KMS-11 (cell line): ENCODE measurements at regions not wholly inside any gene's neighbourhood (a gene's known extent, or its start where the extent isn't known, plus 50 kb on each side); places are given as distances from the start of the nearest gene placed in this dataset.
"Not testable (repeated sequence)": the region's sequence is repeated elsewhere in the genome, so short reads cannot be mapped to it uniquely, and the experiment has no call there.

Source experiments
- H2AFZ ChIP-seq: fragments of 200-600 bp; sonication (generic); 2 replicates; pipeline ENCODE4 v1.6.1; 2016; ENCODE audit warnings: antibody characterized with exemption, mixed run types, low read depth
- H3K27ac ChIP-seq: fragments of 200-600 bp; sonication (generic); 2 replicates; pipeline ENCODE4 v1.6.1; 2016; ENCODE audit warnings: mild to moderate bottlenecking, mixed run types
- H3K27me3 ChIP-seq: fragments of 200-600 bp; sonication (generic); 2 replicates; pipeline ENCODE4 v1.6.1; 2017; ENCODE audit warnings: mild to moderate bottlenecking, low read depth, mixed run types, moderate library complexity; ENCODE audit not compliant: insufficient read depth
- H3K36me3 ChIP-seq: fragments of 200-600 bp; sonication (generic); 2 replicates; pipeline ENCODE4 v1.6.1; 2017; ENCODE audit warnings: mild to moderate bottlenecking, mixed run types; ENCODE audit not compliant: insufficient read depth
- H3K4me1 ChIP-seq: fragments of 200-600 bp; sonication (generic); 2 replicates; pipeline ENCODE4 v1.6.1; 2016; ENCODE audit warnings: mild to moderate bottlenecking, low read depth, mixed run types; ENCODE audit not compliant: poor library complexity, severe bottlenecking
- H3K4me2 ChIP-seq: fragments of 200-600 bp; sonication (generic); 2 replicates; pipeline ENCODE4 v1.7.0; 2016; ENCODE audit warnings: mild to moderate bottlenecking, mixed run types
- H3K4me3 ChIP-seq: fragments of 200-600 bp; sonication (generic); IDR thresholded peaks from 2 replicates; pipeline ENCODE4 v1.6.1; 2017; ENCODE audit warnings: low read depth, low read length, mixed read lengths; ENCODE audit not compliant: insufficient read depth
- H3K79me2 ChIP-seq: fragments of 200-600 bp; sonication (generic); 2 replicates; pipeline ENCODE4 v1.6.1; 2016; ENCODE audit warnings: low read depth, mixed run types; ENCODE audit not compliant: insufficient read depth
- H3K9ac ChIP-seq: fragments of 200-600 bp; sonication (generic); 2 replicates; pipeline ENCODE4 v1.6.1; 2016; ENCODE audit warnings: mild to moderate bottlenecking, mixed run types
- H4K20me1 ChIP-seq: fragments of 200-600 bp; sonication (generic); 2 replicates; pipeline ENCODE4 v1.6.1; 2016; ENCODE audit warnings: mild to moderate bottlenecking, mixed run types; ENCODE audit not compliant: insufficient read depth
- TF ChIP-seq, protein P1 (sequence below): fragments of 200-600 bp; sonication (generic); conservative IDR thresholded peaks from 2 replicates; pipeline ENCODE4 v1.6.1; 2017; ENCODE audit warnings: low read depth, mild to moderate bottlenecking, antibody characterized with exemption, low read length, moderate library complexity, mixed read lengths

DNA sequence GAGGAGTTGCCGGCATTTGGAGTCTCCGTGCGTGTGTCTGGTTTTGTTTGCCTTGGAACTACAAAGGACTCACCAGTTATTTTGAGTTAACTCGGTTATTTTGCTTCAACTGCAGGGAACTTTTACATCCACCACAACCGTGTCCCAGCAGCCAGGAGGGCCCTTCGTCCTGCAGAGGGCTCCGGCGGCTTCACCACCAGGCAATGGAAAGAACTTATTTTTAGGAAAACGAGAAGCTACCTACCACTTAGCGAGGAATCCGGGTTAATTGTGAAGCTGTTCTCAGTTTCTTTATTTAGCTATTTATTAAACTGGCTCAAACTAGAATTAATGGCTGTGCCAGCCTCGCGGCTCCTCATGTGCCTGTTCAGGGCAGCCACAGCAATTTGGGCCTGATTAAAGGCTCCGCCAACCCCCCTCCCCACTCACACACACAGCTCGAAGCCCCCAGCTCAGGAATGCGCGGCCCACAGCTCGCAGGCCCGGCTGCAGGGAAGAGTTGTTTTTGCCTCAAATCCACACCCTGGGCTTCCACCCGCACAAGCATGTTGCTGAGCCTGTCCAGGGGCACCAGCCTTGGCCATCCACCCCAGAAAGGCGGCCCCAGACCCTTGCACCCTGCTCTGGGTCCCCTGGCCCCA lies 55.9 kb upstream of the FGF3 start:
- TF ChIP-seq, protein P1, sequence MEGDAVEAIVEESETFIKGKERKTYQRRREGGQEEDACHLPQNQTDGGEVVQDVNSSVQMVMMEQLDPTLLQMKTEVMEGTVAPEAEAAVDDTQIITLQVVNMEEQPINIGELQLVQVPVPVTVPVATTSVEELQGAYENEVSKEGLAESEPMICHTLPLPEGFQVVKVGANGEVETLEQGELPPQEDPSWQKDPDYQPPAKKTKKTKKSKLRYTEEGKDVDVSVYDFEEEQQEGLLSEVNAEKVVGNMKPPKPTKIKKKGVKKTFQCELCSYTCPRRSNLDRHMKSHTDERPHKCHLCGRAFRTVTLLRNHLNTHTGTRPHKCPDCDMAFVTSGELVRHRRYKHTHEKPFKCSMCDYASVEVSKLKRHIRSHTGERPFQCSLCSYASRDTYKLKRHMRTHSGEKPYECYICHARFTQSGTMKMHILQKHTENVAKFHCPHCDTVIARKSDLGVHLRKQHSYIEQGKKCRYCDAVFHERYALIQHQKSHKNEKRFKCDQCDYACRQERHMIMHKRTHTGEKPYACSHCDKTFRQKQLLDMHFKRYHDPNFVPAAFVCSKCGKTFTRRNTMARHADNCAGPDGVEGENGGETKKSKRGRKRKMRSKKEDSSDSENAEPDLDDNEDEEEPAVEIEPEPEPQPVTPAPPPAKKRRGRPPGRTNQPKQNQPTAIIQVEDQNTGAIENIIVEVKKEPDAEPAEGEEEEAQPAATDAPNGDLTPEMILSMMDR: no peak
- H3K4me1 ChIP-seq: no peaks in the 10 kb centered on the region
- H3K27ac ChIP-seq: no peak overlapping the region
- no peak overlapping the region for H3K4me3 ChIP-seq
- no peak overlapping the region for H3K4me2 ChIP-seq
- H3K79me2 ChIP-seq: no peaks in the 10 kb centered on the region
- H3K9ac ChIP-seq: no peak overlapping the region
- H3K36me3 ChIP-seq: no peaks in the 10 kb centered on the region
- no peak overlapping the region for H2AFZ ChIP-seq
- H3K27me3 ChIP-seq: peaks cover 29% of the 10 kb centered on the region
- H4K20me1 ChIP-seq: no peaks in the 10 kb centered on the region

DNA sequence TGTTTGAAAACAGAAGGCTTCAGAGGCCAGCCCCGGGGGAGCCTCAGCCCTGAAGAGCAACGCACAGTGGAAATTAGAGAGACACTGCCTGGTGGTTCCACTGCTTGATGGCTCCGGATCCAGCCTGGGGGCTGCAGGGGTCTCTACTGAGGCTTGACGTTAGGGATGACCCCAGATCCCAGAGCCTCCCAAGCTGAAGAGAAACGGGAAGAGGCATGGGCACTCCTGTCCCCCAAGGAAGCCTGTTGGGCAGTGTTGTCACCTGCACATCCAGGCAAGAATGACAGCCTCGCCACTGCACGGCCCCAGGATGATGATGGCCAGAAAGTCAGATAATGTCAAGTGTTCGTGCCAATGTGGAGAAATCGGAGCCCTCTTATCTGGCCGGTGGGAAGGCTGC lies 56.8 kb upstream of the FGF3 start:
- H3K27me3 ChIP-seq: peaks cover 29% of the 10 kb centered on the region
- H3K4me2 ChIP-seq: no peak overlapping the region
- TF ChIP-seq, protein P1: no peak
- no peaks in the 10 kb centered on the region for H3K4me1 ChIP-seq
- no peaks in the 10 kb centered on the region for H3K36me3 ChIP-seq
- no peak overlapping the region for H3K27ac ChIP-seq
- no peaks in the 10 kb centered on the region for H3K79me2 ChIP-seq
- no peaks in the 10 kb centered on the region for H4K20me1 ChIP-seq
- no peak overlapping the region for H2AFZ ChIP-seq
- no peak overlapping the region for H3K4me3 ChIP-seq
- H3K9ac ChIP-seq: no peak overlapping the region

DNA sequence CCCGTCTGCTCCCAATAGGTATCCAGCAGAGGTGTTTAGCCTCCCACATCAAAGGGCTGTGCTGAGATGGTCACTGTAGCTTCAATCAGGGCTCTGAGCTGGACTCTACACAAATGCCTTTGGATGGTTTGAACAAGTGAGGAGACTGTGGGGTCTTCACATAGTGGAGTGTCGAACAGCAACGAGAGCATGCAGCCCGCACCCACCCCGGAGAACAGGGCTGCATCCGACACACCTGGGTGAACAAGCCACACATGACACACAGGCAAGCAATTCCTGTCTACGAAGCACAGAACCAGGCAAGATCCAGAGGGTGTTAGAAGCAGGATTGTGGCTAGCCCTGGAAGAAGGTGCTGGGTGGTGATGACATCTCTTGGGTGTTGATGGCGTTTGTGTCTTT lies 58.0 kb upstream of the FGF3 start:
- no peaks in the 10 kb centered on the region for H3K36me3 ChIP-seq
- H3K27ac ChIP-seq: no peak overlapping the region
- H3K4me3 ChIP-seq: no peak overlapping the region
- no peaks in the 10 kb centered on the region for H3K79me2 ChIP-seq
- H3K4me2 ChIP-seq: no peak overlapping the region
- TF ChIP-seq, protein P1: no peak
- H4K20me1 ChIP-seq: no peaks in the 10 kb centered on the region
- H3K4me1 ChIP-seq: no peaks in the 10 kb centered on the region
- H3K27me3 ChIP-seq: peaks cover 29% of the 10 kb centered on the region
- H2AFZ ChIP-seq: no peak overlapping the region
- H3K9ac ChIP-seq: no peak overlapping the region

DNA sequence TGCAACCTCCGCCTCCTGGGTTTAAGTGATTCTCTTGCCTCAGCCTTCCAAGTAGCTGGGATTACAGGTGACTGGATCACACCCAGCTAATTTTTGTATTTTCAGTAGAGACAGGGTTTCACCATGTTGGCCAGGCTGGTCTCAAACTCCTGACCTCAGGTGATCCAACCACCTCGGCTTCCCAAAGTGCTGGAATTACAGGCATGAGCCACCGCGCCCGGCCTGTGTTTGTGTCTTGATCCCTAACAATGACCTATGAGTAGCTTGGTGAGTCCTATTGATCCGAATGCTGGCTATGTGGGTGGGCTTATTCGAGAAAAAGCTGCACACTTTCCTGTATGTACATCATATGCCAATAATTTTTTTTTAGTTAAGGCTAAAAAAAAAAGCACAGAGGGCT lies 58.5 kb upstream of the FGF3 start:
- not testable (repeated sequence) for H3K36me3 ChIP-seq, H2AFZ ChIP-seq, H3K79me2 ChIP-seq, H3K4me3 ChIP-seq, H3K9ac ChIP-seq, H3K4me1 ChIP-seq, H4K20me1 ChIP-seq, H3K27ac ChIP-seq, H3K4me2 ChIP-seq
- peaks cover 29% of the 10 kb centered on the region for H3K27me3 ChIP-seq

DNA sequence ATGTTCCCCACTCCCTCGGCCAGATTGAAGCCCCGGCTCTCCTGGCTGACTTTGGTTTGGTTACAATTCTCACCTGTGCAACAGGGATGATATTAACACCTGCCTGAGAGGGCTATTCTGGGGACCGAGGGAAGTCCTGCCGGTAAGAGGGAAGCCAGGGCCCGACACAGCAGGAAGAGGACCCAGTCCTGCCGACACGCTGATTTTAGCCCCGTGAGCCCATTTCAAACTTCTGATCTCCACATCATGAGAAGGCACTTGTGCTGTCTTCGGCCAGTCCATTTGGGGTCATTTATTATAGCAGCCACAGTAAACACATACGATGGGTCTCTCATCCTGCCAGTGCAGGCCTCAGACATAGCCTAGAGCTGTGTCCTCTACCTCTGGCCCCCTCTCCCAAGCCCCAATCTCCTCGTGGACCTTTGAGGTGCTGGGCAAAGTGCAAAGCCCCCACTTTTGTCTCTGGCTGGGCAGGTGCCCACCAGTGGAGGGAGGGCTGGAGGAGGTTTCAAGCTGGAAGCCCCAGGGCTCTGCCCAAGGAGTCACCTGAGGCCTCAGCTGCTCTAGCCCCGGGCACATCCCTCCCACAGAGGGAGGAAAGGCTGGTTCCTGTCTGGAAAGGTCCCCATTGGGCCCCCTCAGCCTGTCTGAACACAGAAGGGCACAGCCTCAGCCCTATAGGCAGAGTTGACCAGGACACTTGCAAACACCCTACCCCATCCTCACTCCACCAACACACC lies 59.1 kb upstream of the FGF3 start:
- no peak overlapping the region for H3K9ac ChIP-seq
- TF ChIP-seq, protein P1: no peak
- H2AFZ ChIP-seq: no peak overlapping the region
- H3K27ac ChIP-seq: no peak overlapping the region
- H3K36me3 ChIP-seq: no peaks in the 10 kb centered on the region
- H3K79me2 ChIP-seq: no peaks in the 10 kb centered on the region
- no peak overlapping the region for H3K4me2 ChIP-seq
- no peaks in the 10 kb centered on the region for H3K4me1 ChIP-seq
- peaks cover 28% of the 10 kb centered on the region for H3K27me3 ChIP-seq
- H3K4me3 ChIP-seq: no peak overlapping the region
- H4K20me1 ChIP-seq: no peaks in the 10 kb centered on the region
